Panc1 (cell line): ENCODE measurements at regions not wholly inside any gene's neighbourhood (a gene's known extent, or its start where the extent isn't known, plus 50 kb on each side); places are given as distances from the start of the nearest gene placed in this dataset.

ENCODE experiments used
- CTCF ChIP-seq: fragments of 450-650 bp; IDR thresholded peaks from 2 replicates; pipeline ENCODE4 v1.5.1; 2017; ENCODE audit warnings: mild to moderate bottlenecking
- REST ChIP-seq, 2 experiments: IDR thresholded peaks; 2 replicates each; pipeline ENCODE4 v1.6.1; 2011 to 2012; ENCODE audit warnings: low read depth in 2 of 2, control low read depth in 1 of 2, low read length in 1 of 2, mild to moderate bottlenecking in 1 of 2, moderate library complexity in 1 of 2; ENCODE audit not compliant: insufficient read depth in 1 of 2

- TF ChIP-seq CTCF (no peak), REST (IDR thresholded peaks at IDR 0.05; ENCODE audit: insufficient read depth in 1 of 2, low read depth in 2 of 2, low read length in 1 of 2) (no peak)
These were observed 75.7 kb upstream of the PIK3R1 start for GRCh38 chr5:68139611-68140441.
